GM13976 (cell line): ENCODE measurements at regions not wholly inside any gene's neighbourhood (a gene's known extent, or its start where the extent isn't known, plus 50 kb on each side); places are given as distances from the start of the nearest gene placed in this dataset.

Experiments
- DNase-seq: peaks from one replicate; pipeline ENCODE4 v3.0.0; 2012; ENCODE audit warnings: low spot score
- CTCF ChIP-seq: IDR thresholded peaks from 2 replicates; pipeline ENCODE4 v1.5.1; 2012; ENCODE audit warnings: borderline replicate concordance, mild to moderate bottlenecking; ENCODE audit not compliant: insufficient read depth; ENCODE audit errors: extremely low read depth, missing control alignments, control extremely low read depth
- in situ Hi-C: fragments of 300-500 bp; cut with MboI; formaldehyde crosslinking; loops from one replicate; pipeline ENCODE4 v1.12.0; 2022; ENCODE audit warnings: low sequenced_read_pairs, mixed read lengths, inconsistent platforms; ENCODE audit not compliant: unreplicated experiment

GRCh38 chr7:91520645-91521044 is 256.4 kb downstream of the FZD1 start:
- no peak for TF ChIP-seq CTCF
- in situ Hi-C loops, result no loop called here
- no peak for DNase-seq

GRCh38 chr7:91526404-91526803 is 262.2 kb downstream of the FZD1 start:
- in situ Hi-C loops, result no loop called here
- no peak for TF ChIP-seq CTCF
- DNase-seq, result no peak

GRCh38 chr7:91527460-91527859 is 263.2 kb downstream of the FZD1 start:
- DNase-seq, result no peak
- in situ Hi-C loops, result no loop called here
- no peak for TF ChIP-seq CTCF

- no peak for TF ChIP-seq CTCF
- DNase-seq, result no peak
- in situ Hi-C loops, result no loop called here
Measured at GRCh38 chr7:91533996-91534395, 269.8 kb downstream of the FZD1 start.

GRCh38 chr7:91537260-91538152 is 273.3 kb downstream of the FZD1 start:
- no peak for DNase-seq
- no peak for TF ChIP-seq CTCF
- in situ Hi-C loops, result no loop called here

- TF ChIP-seq CTCF, result no peak
- no peak for DNase-seq
- in situ Hi-C loops, result no loop called here
Measured at GRCh38 chr7:91541641-91542040, 277.4 kb downstream of the FZD1 start.
